Natural killer cell (primary cell): ENCODE measurements at regions not wholly inside any gene's neighbourhood (a gene's known extent, or its start where the extent isn't known, plus 50 kb on each side); places are given as distances from the start of the nearest gene placed in this dataset.

Source experiments
- ATAC-seq, 3 donors: fragments of 150-1000 bp in 2 of 3; fragments of 200-7000 bp in 1 of 3; cut with Tn5 transposase; 1 replicate in 1 of 3; 2 replicates in 2 of 3; pipeline ENCODE4 v1.10.0; 2021; ENCODE audit warnings: mild to moderate bottlenecking in 2 of 3, moderate library complexity in 2 of 3
- DNase-seq, 2 donors: peaks; one replicate each; pipeline versions ENCODE4 v3.0.0 to v3.0.0-alpha.2; 2013 to 2021; ENCODE audit warnings: mixed read lengths in 1 of 2
- H3K27ac ChIP-seq: one replicate; pipeline ENCODE4 v1.5.1; 2013; ENCODE audit warnings: mild to moderate bottlenecking, low read length
- H3K27me3 ChIP-seq: one replicate; pipeline ENCODE4 v1.6.1; 2013; ENCODE audit warnings: low read length; ENCODE audit not compliant: control insufficient read depth, insufficient read depth
- H3K36me3 ChIP-seq: one replicate; pipeline ENCODE4 v1.6.1; 2013; ENCODE audit warnings: low read length; ENCODE audit not compliant: control insufficient read depth, insufficient read depth
- H3K4me1 ChIP-seq: one replicate; pipeline ENCODE4 v1.6.1; 2013; ENCODE audit warnings: low read length; ENCODE audit not compliant: control insufficient read depth, insufficient read depth
- H3K4me3 ChIP-seq: one replicate; pipeline ENCODE4 v1.5.1; 2013; ENCODE audit warnings: low read length
- H3K9me3 ChIP-seq: one replicate; pipeline ENCODE4 v1.6.1; 2013; ENCODE audit warnings: low read length; ENCODE audit not compliant: control insufficient read depth, insufficient read depth
- H3K27ac Mint-ChIP-seq, 2 donors: one replicate each; pipeline ENCODE4 v1.8.0; 2022; ENCODE audit warnings: mild to moderate bottlenecking in 2 of 2, mixed read lengths in 2 of 2, moderate library complexity in 1 of 2
- H3K27me3 Mint-ChIP-seq, 2 donors: one replicate each; pipeline ENCODE4 v1.8.0; 2022; ENCODE audit warnings: low read depth in 2 of 2, mixed read lengths in 2 of 2
- H3K36me3 Mint-ChIP-seq: one replicate; pipeline ENCODE4 v1.8.0; 2022; ENCODE audit warnings: mixed read lengths
- H3K4me1 Mint-ChIP-seq, 2 donors: one replicate each; pipeline ENCODE4 v1.8.0; 2022; ENCODE audit warnings: mixed read lengths in 2 of 2
- H3K4me3 Mint-ChIP-seq: one replicate; pipeline ENCODE4 v1.8.0; 2022; ENCODE audit warnings: mild to moderate bottlenecking, moderate library complexity, mixed read lengths
- H3K9me3 Mint-ChIP-seq, 2 donors: one replicate each; pipeline ENCODE4 v1.8.0; 2022; ENCODE audit warnings: mixed read lengths in 2 of 2
- CTCF ChIP-seq: fragments of 200-600 bp; IDR thresholded peaks from one replicate; pipeline ENCODE4 v1.8.0; 2022; ENCODE audit warnings: antibody characterized with exemption
- WGBS: methylation state at CpG from one replicate; pipeline ENCODE4 v1.1.7; 2013; ENCODE audit warnings: missing lambda C conversion rate; ENCODE audit not compliant: insufficient coverage; 5-methylcytosine and 5-hydroxymethylcytosine counted together
- intact Hi-C: fragments of 100-400 bp; cut with micrococcal nuclease; formaldehyde crosslinking; loops from one replicate; pipeline ENCODE4 v1.14.2; 2022

- Histone ChIP-seq H3K27ac (no peak overlapping the region), H3K4me1 (peaks cover 8% of the 10 kb centered on the region), H3K27me3 (peaks cover 13% of the 10 kb centered on the region), H3K9me3 (no peaks in the 10 kb centered on the region), H3K4me3 (no peak overlapping the region), H3K36me3 (no peaks in the 10 kb centered on the region)
- H3K36me3 Mint-ChIP-seq, result no peaks in the 10 kb centered on the region
- H3K27me3 Mint-ChIP-seq, result peaks cover 39 to 68% of the 10 kb centered on the region in 2 donors
- no peak for ATAC-seq
- H3K9me3 Mint-ChIP-seq, result no peaks in the 10 kb centered on the region
- H3K27ac Mint-ChIP-seq, result no peak overlapping the region
- 83% methylated on average over 1 of the region's 5 CpGs for WGBS
- intact Hi-C loops, result no loop called here
- H3K4me1 Mint-ChIP-seq, result peaks cover 5 to 10% of the 10 kb centered on the region in 2 donors
- H3K4me3 Mint-ChIP-seq, result no peak overlapping the region
- no peak for DNase-seq
- no peak for TF ChIP-seq CTCF
Measured at GRCh38 chr21:38663282-38663681, 142.4 kb upstream of the ETS2 start.

GRCh38 chr21:38664315-38664714 lies 141.4 kb upstream of the ETS2 start:
- peaks cover 36 to 63% of the 10 kb centered on the region in 2 donors for H3K27me3 Mint-ChIP-seq
- ATAC-seq (no peak), DNase-seq (no peak)
- Histone ChIP-seq H3K4me1 (peaks cover 8% of the 10 kb centered on the region), H3K9me3 (no peaks in the 10 kb centered on the region), H3K36me3 (no peaks in the 10 kb centered on the region), H3K4me3 (no peak overlapping the region), H3K27me3 (peaks cover 10% of the 10 kb centered on the region), H3K27ac (no peak overlapping the region)
- no peak for TF ChIP-seq CTCF
- H3K27ac Mint-ChIP-seq, result no peak overlapping the region
- 74% methylated on average over 4 of the region's 4 CpGs for WGBS
- H3K36me3 Mint-ChIP-seq, result no peaks in the 10 kb centered on the region
- no peak overlapping the region for H3K4me3 Mint-ChIP-seq
- no peaks in the 10 kb centered on the region for H3K9me3 Mint-ChIP-seq
- intact Hi-C loops, result no loop called here
- H3K4me1 Mint-ChIP-seq, result peaks cover 5 to 10% of the 10 kb centered on the region in 2 donors

- TF ChIP-seq CTCF, result no peak
- intact Hi-C loops, result no loop called here
Measured at GRCh38 chr21:38664841-38665240, 140.9 kb upstream of the ETS2 start.

GRCh38 chr21:38667291-38667870 lies 138.3 kb upstream of the ETS2 start:
- no peak overlapping the region for H3K4me3 Mint-ChIP-seq
- WGBS, result 84% methylated on average over 11 of the region's 11 CpGs
- ATAC-seq (no peak), DNase-seq (no peak)
- H3K9me3 Mint-ChIP-seq, result no peaks in the 10 kb centered on the region
- no peaks in the 10 kb centered on the region for H3K4me1 Mint-ChIP-seq
- H3K36me3 ChIP-seq, result no peaks in the 10 kb centered on the region
- no peaks in the 10 kb centered on the region for H3K9me3 ChIP-seq
- H3K4me3 ChIP-seq, result no peak overlapping the region
- H3K27me3 ChIP-seq, result peaks cover 3% of the 10 kb centered on the region
- H3K27ac ChIP-seq, result no peak overlapping the region
- H3K27ac Mint-ChIP-seq, result no peak overlapping the region
- H3K27me3 Mint-ChIP-seq, result peaks cover 17 to 47% of the 10 kb centered on the region in 2 donors
- H3K4me1 ChIP-seq, result no peaks in the 10 kb centered on the region
- no peak for TF ChIP-seq CTCF
- H3K36me3 Mint-ChIP-seq, result no peaks in the 10 kb centered on the region
- intact Hi-C loops, result no loop called here

More at GRCh38 chr21:38664841-38665240, 140.9 kb upstream of the ETS2 start:
- H3K9me3 ChIP-seq, result no peaks in the 10 kb centered on the region
- DNase-seq, result no peak
- peaks cover 8% of the 10 kb centered on the region for H3K27me3 ChIP-seq
- no peaks in the 10 kb centered on the region for H3K36me3 ChIP-seq
- H3K27ac ChIP-seq, result no peak overlapping the region
- H3K4me1 ChIP-seq, result peaks cover 8% of the 10 kb centered on the region
- Mint-ChIP-seq H3K9me3 (no peaks in the 10 kb centered on the region), H3K4me1 (peaks cover 1 to 10% of the 10 kb centered on the region in 2 donors), H3K27me3 (peaks cover 31 to 58% of the 10 kb centered on the region in 2 donors), H3K36me3 (no peaks in the 10 kb centered on the region), H3K4me3 (no peak overlapping the region), H3K27ac (no peak overlapping the region)
- ATAC-seq, result no peak
- H3K4me3 ChIP-seq, result no peak overlapping the region
- 72% methylated on average over 4 of the region's 4 CpGs for WGBS
